Germinal center (tissue), 1 donor: ENCODE measurements at regions not wholly inside any gene's neighbourhood (a gene's known extent, or its start where the extent isn't known, plus 50 kb on each side); places are given as distances from the start of the nearest gene placed in this dataset.

ENCODE experiments used
- DNase-seq: peaks from one replicate; pipeline ENCODE4 v3.0.0; 2012; ENCODE audit warnings: mixed read lengths, low spot score

- no peak for DNase-seq
Measured at GRCh38 chr6:147716434-147716833, 207.9 kb downstream of the SAMD5 start.

- DNase-seq, result no peak
Measured at GRCh38 chr6:147717991-147718390, 209.5 kb downstream of the SAMD5 start.

- no peak for DNase-seq
Measured at GRCh38 chr6:147722158-147722557, 213.7 kb downstream of the SAMD5 start.

- DNase-seq, result no peak
Measured at GRCh38 chr6:147724454-147724853, 216.0 kb downstream of the SAMD5 start.

- no peak for DNase-seq
Measured at GRCh38 chr6:147726342-147726741, 217.9 kb downstream of the SAMD5 start.

- no peak for DNase-seq
Measured at GRCh38 chr6:147728903-147729302, 220.4 kb downstream of the SAMD5 start.

GRCh38 chr6:147733686-147734085 lies 225.2 kb downstream of the SAMD5 start:
- no peak for DNase-seq

GRCh38 chr6:147734151-147734550 lies 225.7 kb downstream of the SAMD5 start:
- no peak for DNase-seq

GRCh38 chr6:147735924-147736323 lies 227.4 kb downstream of the SAMD5 start:
- DNase-seq, result no peak

- no peak for DNase-seq
Measured at GRCh38 chr6:147737115-147737514, 228.6 kb downstream of the SAMD5 start.

- no peak for DNase-seq
Measured at GRCh38 chr6:147738099-147738498, 229.6 kb downstream of the SAMD5 start.

- no peak for DNase-seq
Measured at GRCh38 chr6:147738516-147739162, 230.1 kb downstream of the SAMD5 start.

GRCh38 chr6:147740326-147740725 lies 231.8 kb downstream of the SAMD5 start:
- DNase-seq, result no peak

GRCh38 chr6:147740916-147741315 lies 232.4 kb downstream of the SAMD5 start:
- no peak for DNase-seq

- no peak for DNase-seq
Measured at GRCh38 chr6:147741389-147741788, 232.9 kb downstream of the SAMD5 start.

GRCh38 chr6:147742440-147742839 lies 233.9 kb downstream of the SAMD5 start:
- no peak for DNase-seq

- no peak for DNase-seq
Measured at GRCh38 chr6:147744012-147744411, 235.5 kb downstream of the SAMD5 start.

- DNase-seq, result no peak
Measured at GRCh38 chr6:147749331-147749730, 240.8 kb downstream of the SAMD5 start.

GRCh38 chr6:147750413-147750812 lies 241.9 kb downstream of the SAMD5 start:
- no peak for DNase-seq

- DNase-seq, result no peak
Measured at GRCh38 chr6:147751232-147751631, 242.7 kb downstream of the SAMD5 start.

- no peak for DNase-seq
Measured at GRCh38 chr6:147752689-147753403, 244.4 kb downstream of the SAMD5 start.

GRCh38 chr6:147755999-147756398 lies 247.5 kb downstream of the SAMD5 start:
- no peak for DNase-seq

GRCh38 chr6:147756891-147757290 lies 248.4 kb downstream of the SAMD5 start:
- DNase-seq, result no peak

GRCh38 chr6:147757291-147757690 lies 248.8 kb downstream of the SAMD5 start:
- no peak for DNase-seq
